Transverse colon (tissue), 3 donors: ENCODE measurements at regions not wholly inside any gene's neighbourhood (a gene's known extent, or its start where the extent isn't known, plus 50 kb on each side); places are given as distances from the start of the nearest gene placed in this dataset.

ENCODE experiments used
- CTCF ChIP-seq, 5 experiments: fragments of 200-600 bp in 3 of 5; fragments of 450-650 bp in 2 of 5; sonication (generic) in 3 of 5; IDR thresholded peaks; 1 replicate in 2 of 5; 2 replicates in 3 of 5; pipeline ENCODE4 v1.5.1; 2016 to 2017; ENCODE audit warnings: antibody characterized with exemption in 5 of 5, inconsistent platforms in 3 of 5, mild to moderate bottlenecking in 2 of 5, moderate library complexity in 1 of 5
- POLR2A ChIP-seq: fragments of 450-650 bp; IDR thresholded peaks from one replicate; pipeline ENCODE4 v1.6.1; 2016; ENCODE audit warnings: antibody characterized with exemption, mild to moderate bottlenecking, moderate library complexity

- TF ChIP-seq POLR2A (no peak), CTCF (IDR thresholded peaks at IDR 0.05) (no peak)
Observed at GRCh38 chr12:123038966-123039365, 58.5 kb downstream of the ARL6IP4 start.
